ENCODE measurements at regions not wholly inside any gene's neighbourhood (a gene's known extent, or its start where the extent isn't known, plus 50 kb on each side); places are given as distances from the start of the nearest gene placed in this dataset.

GRCh38 chr20:19885939-19886660 is 128.0 kb downstream of the RIN2 start:
- DNase-seq = peak; percentile 28
- in situ Hi-C loops (cut with HindIII; ENCODE audit: low pct_ligation_motif_present, low pct_unique_long_range_greater_than_20kb, low sequenced_read_pairs) = no loop called here

- in situ Hi-C loops (cut with HindIII; ENCODE audit: low pct_ligation_motif_present, low pct_unique_long_range_greater_than_20kb, low sequenced_read_pairs) = no loop called here
- DNase-seq = no peak
Observed at GRCh38 chr20:19886661-19887288, 128.7 kb downstream of the RIN2 start.

GRCh38 chr20:19887556-19888268 is 129.4 kb upstream of the NAA20 start:
- no peak for DNase-seq
- in situ Hi-C loops (cut with HindIII; ENCODE audit: low pct_ligation_motif_present, low pct_unique_long_range_greater_than_20kb, low sequenced_read_pairs) = no loop called here

- in situ Hi-C loops (cut with HindIII; ENCODE audit: low pct_ligation_motif_present, low pct_unique_long_range_greater_than_20kb, low sequenced_read_pairs) = no loop called here
- no peak for DNase-seq
Observed at GRCh38 chr20:19888269-19888671, 128.9 kb upstream of the NAA20 start.

GRCh38 chr20:19889011-19889953 is 127.9 kb upstream of the NAA20 start:
- in situ Hi-C loops (cut with HindIII; ENCODE audit: low pct_ligation_motif_present, low pct_unique_long_range_greater_than_20kb, low sequenced_read_pairs) = no loop called here

GRCh38 chr20:19890445-19891051 is 126.6 kb upstream of the NAA20 start:
- DNase-seq = no peak
- in situ Hi-C loops (cut with HindIII; ENCODE audit: low pct_ligation_motif_present, low pct_unique_long_range_greater_than_20kb, low sequenced_read_pairs) = no loop called here

More at GRCh38 chr20:19889011-19889953, 127.9 kb upstream of the NAA20 start:
- DNase-seq = no peak

- DNase-seq = no peak
- in situ Hi-C loops (cut with HindIII; ENCODE audit: low pct_ligation_motif_present, low pct_unique_long_range_greater_than_20kb, low sequenced_read_pairs) = no loop called here
Observed at GRCh38 chr20:19893356-19893755, 123.8 kb upstream of the NAA20 start.

- DNase-seq = no peak
- in situ Hi-C loops (cut with HindIII; ENCODE audit: low pct_ligation_motif_present, low pct_unique_long_range_greater_than_20kb, low sequenced_read_pairs) = no loop called here
Observed at GRCh38 chr20:19895761-19896160, 121.4 kb upstream of the NAA20 start.

- no peak for DNase-seq
- in situ Hi-C loops (cut with HindIII; ENCODE audit: low pct_ligation_motif_present, low pct_unique_long_range_greater_than_20kb, low sequenced_read_pairs) = no loop called here
Observed at GRCh38 chr20:19897891-19898290, 119.3 kb upstream of the NAA20 start.

GRCh38 chr20:19901226-19901625 is 115.9 kb upstream of the NAA20 start:
- no peak for DNase-seq
- in situ Hi-C loops (cut with HindIII; ENCODE audit: low pct_ligation_motif_present, low pct_unique_long_range_greater_than_20kb, low sequenced_read_pairs) = no loop called here

- no peak for DNase-seq
- in situ Hi-C loops (cut with HindIII; ENCODE audit: low pct_ligation_motif_present, low pct_unique_long_range_greater_than_20kb, low sequenced_read_pairs) = no loop called here
Observed at GRCh38 chr20:19903168-19903811, 113.9 kb upstream of the NAA20 start.

- no peak for DNase-seq
- in situ Hi-C loops (cut with HindIII; ENCODE audit: low pct_ligation_motif_present, low pct_unique_long_range_greater_than_20kb, low sequenced_read_pairs) = no loop called here
Observed at GRCh38 chr20:19907326-19908056, 109.7 kb upstream of the NAA20 start.

GRCh38 chr20:19908576-19908975 is 108.6 kb upstream of the NAA20 start:
- no peak for DNase-seq
- in situ Hi-C loops (cut with HindIII; ENCODE audit: low pct_ligation_motif_present, low pct_unique_long_range_greater_than_20kb, low sequenced_read_pairs) = no loop called here

GRCh38 chr20:19909725-19910124 is 107.4 kb upstream of the NAA20 start:
- in situ Hi-C loops (cut with HindIII; ENCODE audit: low pct_ligation_motif_present, low pct_unique_long_range_greater_than_20kb, low sequenced_read_pairs) = no loop called here
- DNase-seq = no peak

GRCh38 chr20:19911810-19912382 is 105.3 kb upstream of the NAA20 start:
- in situ Hi-C loops (cut with HindIII; ENCODE audit: low pct_ligation_motif_present, low pct_unique_long_range_greater_than_20kb, low sequenced_read_pairs) = no loop called here
- no peak for DNase-seq

GRCh38 chr20:19913349-19913748 is 103.8 kb upstream of the NAA20 start:
- in situ Hi-C loops (cut with HindIII; ENCODE audit: low pct_ligation_motif_present, low pct_unique_long_range_greater_than_20kb, low sequenced_read_pairs) = no loop called here
- DNase-seq = no peak

Data from ACHN (cell line).